ENCODE measurements at regions not wholly inside any gene's neighbourhood (a gene's known extent, or its start where the extent isn't known, plus 50 kb on each side); places are given as distances from the start of the nearest gene placed in this dataset.

DNA sequence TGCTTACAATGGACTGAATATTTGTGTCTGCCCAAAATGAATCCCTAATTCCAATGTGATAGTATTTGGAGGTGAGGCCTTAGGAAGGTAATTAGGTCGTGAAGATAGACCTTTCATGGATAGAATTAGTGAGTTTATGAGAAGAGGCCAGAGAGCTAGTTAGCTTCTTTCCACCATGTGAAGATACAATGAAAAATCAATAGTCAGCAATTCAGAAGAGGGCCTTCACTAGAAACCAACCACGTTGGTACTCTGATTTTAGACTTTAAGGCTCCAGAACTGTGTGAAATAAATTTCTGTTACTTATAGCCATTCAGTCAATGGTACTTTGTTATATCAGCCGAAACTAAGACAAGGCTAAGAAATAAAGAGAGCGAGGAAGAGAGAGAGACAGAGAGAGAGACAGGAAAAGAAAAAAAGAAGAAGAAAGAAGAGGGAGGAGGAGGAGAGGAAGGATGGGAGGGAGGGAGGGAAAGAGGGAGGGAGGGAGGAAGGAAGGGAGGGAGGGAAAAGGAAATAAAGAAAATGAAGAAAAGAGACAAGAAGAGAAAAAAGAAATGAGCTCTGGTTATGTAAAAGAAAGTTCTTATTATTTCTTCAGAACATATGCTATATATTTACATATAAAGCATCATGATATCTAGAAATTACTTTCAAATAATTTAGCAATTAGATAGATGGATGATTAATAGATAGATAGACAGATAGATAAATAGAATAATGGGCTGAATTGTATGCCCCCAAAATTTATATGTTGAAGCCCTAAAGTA, 1725.3 kb downstream of the EFNA5 start:
- Mint-ChIP-seq H3K4me3 (no peak overlapping the region), H3K36me3 (ENCODE audit: low read depth) (no peaks in the 10 kb centered on the region), H3K27me3 (no peaks in the 10 kb centered on the region), H3K27ac (no peak overlapping the region), H3K4me1 (ENCODE audit: low read depth) (no peaks in the 10 kb centered on the region), H3K9me3 (peaks cover 20% of the 10 kb centered on the region)
- intact Hi-C loops (cut with micrococcal nuclease) = no loop called here

GRCh38 chr5:105940181-105940580, 1730.6 kb downstream of the EFNA5 start:
- Mint-ChIP-seq H3K4me1 (ENCODE audit: low read depth) (no peaks in the 10 kb centered on the region), H3K27ac (no peak overlapping the region), H3K9me3 (peaks cover 36% of the 10 kb centered on the region), H3K36me3 (ENCODE audit: low read depth) (no peaks in the 10 kb centered on the region), H3K27me3 (no peaks in the 10 kb centered on the region), H3K4me3 (no peak overlapping the region)
- intact Hi-C loops (cut with micrococcal nuclease) = no loop called here

GRCh38 chr5:105934171-105934570, 1736.6 kb downstream of the EFNA5 start:
- H3K9me3 Mint-ChIP-seq = peaks cover 30% of the 10 kb centered on the region
- no peaks in the 10 kb centered on the region for H3K36me3 Mint-ChIP-seq (ENCODE audit: low read depth)
- no peak overlapping the region for H3K4me3 Mint-ChIP-seq
- no peak overlapping the region for H3K27ac Mint-ChIP-seq
- H3K4me1 Mint-ChIP-seq (ENCODE audit: low read depth) = no peaks in the 10 kb centered on the region
- no peaks in the 10 kb centered on the region for H3K27me3 Mint-ChIP-seq
- intact Hi-C loops (cut with micrococcal nuclease) = no loop called here

DNA sequence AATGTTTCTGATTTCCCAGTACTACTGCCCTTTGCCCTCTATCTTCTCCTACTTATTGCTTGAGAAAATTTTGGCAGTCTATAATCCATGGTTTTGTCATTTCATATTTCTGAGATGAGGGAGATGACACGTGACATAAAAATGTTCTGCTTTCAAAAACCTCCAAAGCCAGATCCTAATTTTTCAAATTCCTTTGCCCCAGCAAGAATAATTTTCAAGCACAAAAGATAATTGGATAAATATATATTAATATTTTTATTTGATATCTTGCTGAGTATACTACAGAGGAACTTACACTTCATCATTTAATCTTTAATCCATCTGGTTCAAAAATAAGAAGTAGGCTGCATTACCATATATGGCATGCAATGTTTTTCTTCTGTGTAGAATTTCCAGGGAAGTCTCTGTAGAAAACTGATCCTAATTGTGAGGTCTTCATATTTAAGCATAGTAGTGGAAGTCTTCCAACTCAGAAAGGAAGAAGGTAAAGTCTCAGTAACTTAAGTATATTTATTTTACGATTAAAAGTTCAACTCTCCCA, 1738.8 kb downstream of the EFNA5 start:
- intact Hi-C loops (cut with micrococcal nuclease) = no loop called here
- Mint-ChIP-seq H3K27me3 (no peaks in the 10 kb centered on the region), H3K36me3 (ENCODE audit: low read depth) (no peaks in the 10 kb centered on the region), H3K9me3 (peaks cover 8% of the 10 kb centered on the region), H3K4me3 (no peak overlapping the region), H3K27ac (no peak overlapping the region), H3K4me1 (ENCODE audit: low read depth) (no peaks in the 10 kb centered on the region)

- H3K4me3 Mint-ChIP-seq = no peak overlapping the region
These were observed 1740.9 kb downstream of the EFNA5 start for GRCh38 chr5:105929858-105930257.

DNA sequence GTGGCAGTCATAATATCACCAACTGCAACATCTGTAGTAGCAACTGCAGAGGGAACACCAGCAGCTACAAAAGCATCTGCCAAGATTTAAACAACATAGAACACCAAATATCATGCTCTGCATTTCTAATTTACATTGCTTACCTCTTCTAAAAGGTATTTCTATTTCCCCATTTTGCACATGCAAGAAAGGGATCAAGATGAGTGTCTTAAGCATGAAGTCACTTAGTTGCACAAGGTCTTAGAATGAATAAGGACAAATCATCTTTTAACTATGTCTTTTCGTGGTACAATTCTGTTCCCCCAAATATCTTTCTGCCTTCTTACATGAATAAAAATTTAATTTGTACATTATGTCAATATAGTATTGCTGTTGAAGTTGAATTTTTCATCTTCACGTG, 1746.4 kb downstream of the EFNA5 start:
- H3K36me3 Mint-ChIP-seq (ENCODE audit: low read depth) = no peaks in the 10 kb centered on the region
- H3K9me3 Mint-ChIP-seq = no peaks in the 10 kb centered on the region
- no peak overlapping the region for H3K4me3 Mint-ChIP-seq
- H3K27me3 Mint-ChIP-seq = no peaks in the 10 kb centered on the region
- H3K4me1 Mint-ChIP-seq (ENCODE audit: low read depth) = no peaks in the 10 kb centered on the region
- intact Hi-C loops (cut with micrococcal nuclease) = no loop called here
- no peak overlapping the region for H3K27ac Mint-ChIP-seq

More at GRCh38 chr5:105929858-105930257, 1740.9 kb downstream of the EFNA5 start:
- Mint-ChIP-seq H3K27me3 (no peaks in the 10 kb centered on the region), H3K4me1 (ENCODE audit: low read depth) (no peaks in the 10 kb centered on the region), H3K27ac (no peak overlapping the region), H3K9me3 (peaks cover 2% of the 10 kb centered on the region), H3K36me3 (ENCODE audit: low read depth) (no peaks in the 10 kb centered on the region)
- intact Hi-C loops (cut with micrococcal nuclease) = no loop called here

- no peaks in the 10 kb centered on the region for H3K4me1 Mint-ChIP-seq (ENCODE audit: low read depth)
- intact Hi-C loops (cut with micrococcal nuclease) = no loop called here
- H3K9me3 Mint-ChIP-seq = no peaks in the 10 kb centered on the region
- H3K27ac Mint-ChIP-seq = no peak overlapping the region
- no peaks in the 10 kb centered on the region for H3K36me3 Mint-ChIP-seq (ENCODE audit: low read depth)
- no peaks in the 10 kb centered on the region for H3K27me3 Mint-ChIP-seq
- no peak overlapping the region for H3K4me3 Mint-ChIP-seq
These were observed 1748.2 kb downstream of the EFNA5 start for GRCh38 chr5:105922574-105922973.

DNA sequence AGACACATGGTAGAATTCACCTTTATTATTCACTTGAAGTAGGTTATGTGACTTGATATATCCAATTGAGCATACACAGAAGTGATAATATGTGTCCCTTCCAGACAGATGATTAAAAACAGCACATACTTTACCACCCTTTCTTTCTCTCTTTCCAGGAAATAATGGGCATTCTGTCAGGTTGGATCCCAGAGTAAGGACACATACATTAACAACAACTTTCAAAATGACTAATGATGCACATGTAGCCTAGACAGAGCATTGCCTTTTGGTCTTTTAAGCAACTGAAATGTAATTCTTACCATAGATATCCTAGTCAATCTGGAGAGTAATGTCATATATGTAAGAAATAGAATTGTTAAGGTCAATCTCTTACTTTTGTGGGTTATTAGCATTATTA, 1748.7 kb downstream of the EFNA5 start:
- Mint-ChIP-seq H3K4me3 (no peak overlapping the region), H3K27ac (no peak overlapping the region), H3K4me1 (ENCODE audit: low read depth) (no peaks in the 10 kb centered on the region), H3K36me3 (ENCODE audit: low read depth) (no peaks in the 10 kb centered on the region), H3K27me3 (no peaks in the 10 kb centered on the region), H3K9me3 (no peaks in the 10 kb centered on the region)
- intact Hi-C loops (cut with micrococcal nuclease) = no loop called here

- intact Hi-C loops (cut with micrococcal nuclease) = no loop called here
- H3K27me3 Mint-ChIP-seq = no peaks in the 10 kb centered on the region
- H3K4me1 Mint-ChIP-seq (ENCODE audit: low read depth) = no peaks in the 10 kb centered on the region
- no peak overlapping the region for H3K4me3 Mint-ChIP-seq
- H3K27ac Mint-ChIP-seq = no peak overlapping the region
- no peaks in the 10 kb centered on the region for H3K36me3 Mint-ChIP-seq (ENCODE audit: low read depth)
- no peaks in the 10 kb centered on the region for H3K9me3 Mint-ChIP-seq
These were observed 1753.5 kb downstream of the EFNA5 start for GRCh38 chr5:105917189-105917588.

GRCh38 chr5:105907016-105907415, 1763.7 kb downstream of the EFNA5 start:
- Mint-ChIP-seq H3K27ac (no peak overlapping the region), H3K36me3 (ENCODE audit: low read depth) (no peaks in the 10 kb centered on the region), H3K27me3 (no peaks in the 10 kb centered on the region), H3K9me3 (no peaks in the 10 kb centered on the region), H3K4me1 (ENCODE audit: low read depth) (no peaks in the 10 kb centered on the region), H3K4me3 (no peak overlapping the region)
- intact Hi-C loops (cut with micrococcal nuclease) = no loop called here

DNA sequence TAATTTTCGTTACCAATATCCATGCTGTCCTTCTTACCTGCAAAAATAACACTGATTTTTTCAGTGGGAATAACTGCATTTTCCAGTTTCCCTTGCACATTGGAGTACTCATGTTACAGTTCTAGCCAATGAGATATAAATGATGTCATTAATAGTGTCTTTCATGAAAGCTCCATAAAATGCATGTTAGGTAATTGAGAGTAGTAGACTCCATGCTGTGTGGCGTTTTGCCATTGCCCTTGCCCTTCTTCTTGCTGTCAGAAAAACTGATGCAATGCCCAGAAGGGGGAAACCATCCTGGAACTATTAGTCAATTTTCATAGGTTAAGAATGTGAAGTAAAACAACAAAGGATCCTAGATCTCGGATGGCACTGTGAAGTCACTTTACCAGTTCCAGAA, 1765.3 kb downstream of the EFNA5 start:
- Mint-ChIP-seq H3K4me1 (ENCODE audit: low read depth) (no peaks in the 10 kb centered on the region), H3K36me3 (ENCODE audit: low read depth) (no peaks in the 10 kb centered on the region), H3K27ac (no peak overlapping the region), H3K9me3 (no peaks in the 10 kb centered on the region), H3K4me3 (no peak overlapping the region), H3K27me3 (no peaks in the 10 kb centered on the region)
- intact Hi-C loops (cut with micrococcal nuclease) = no loop called here

- no peaks in the 10 kb centered on the region for H3K36me3 Mint-ChIP-seq (ENCODE audit: low read depth)
- H3K27ac Mint-ChIP-seq = no peak overlapping the region
- H3K4me3 Mint-ChIP-seq = no peak overlapping the region
- no peaks in the 10 kb centered on the region for H3K27me3 Mint-ChIP-seq
- no peaks in the 10 kb centered on the region for H3K9me3 Mint-ChIP-seq
- no peaks in the 10 kb centered on the region for H3K4me1 Mint-ChIP-seq (ENCODE audit: low read depth)
- intact Hi-C loops (cut with micrococcal nuclease) = no loop called here
These were observed 1767.7 kb downstream of the EFNA5 start for GRCh38 chr5:105903069-105903468.

DNA sequence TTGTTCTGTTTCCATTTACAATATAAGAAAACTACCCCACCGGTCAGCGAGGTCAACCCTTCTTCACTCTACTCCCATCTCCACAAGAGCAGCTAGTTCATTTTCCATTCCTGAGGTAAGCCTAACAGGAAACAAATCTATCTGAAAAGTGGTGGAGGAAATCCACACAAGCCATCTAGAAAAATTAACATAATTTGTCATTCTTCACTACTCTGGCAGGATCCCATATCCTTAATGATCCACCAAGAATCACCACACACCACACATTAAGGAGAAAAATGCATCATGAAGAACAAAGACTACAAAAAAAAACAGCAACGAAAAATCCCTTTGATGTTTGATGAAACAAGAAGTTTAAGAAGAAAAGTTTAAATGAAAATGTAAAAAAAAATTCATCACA, 1771.0 kb downstream of the EFNA5 start:
- H3K27ac Mint-ChIP-seq = no peak overlapping the region
- H3K9me3 Mint-ChIP-seq = no peaks in the 10 kb centered on the region
- no peaks in the 10 kb centered on the region for H3K4me1 Mint-ChIP-seq (ENCODE audit: low read depth)
- H3K36me3 Mint-ChIP-seq (ENCODE audit: low read depth) = no peaks in the 10 kb centered on the region
- no peak overlapping the region for H3K4me3 Mint-ChIP-seq
- intact Hi-C loops (cut with micrococcal nuclease) = no loop called here
- H3K27me3 Mint-ChIP-seq = no peaks in the 10 kb centered on the region

DNA sequence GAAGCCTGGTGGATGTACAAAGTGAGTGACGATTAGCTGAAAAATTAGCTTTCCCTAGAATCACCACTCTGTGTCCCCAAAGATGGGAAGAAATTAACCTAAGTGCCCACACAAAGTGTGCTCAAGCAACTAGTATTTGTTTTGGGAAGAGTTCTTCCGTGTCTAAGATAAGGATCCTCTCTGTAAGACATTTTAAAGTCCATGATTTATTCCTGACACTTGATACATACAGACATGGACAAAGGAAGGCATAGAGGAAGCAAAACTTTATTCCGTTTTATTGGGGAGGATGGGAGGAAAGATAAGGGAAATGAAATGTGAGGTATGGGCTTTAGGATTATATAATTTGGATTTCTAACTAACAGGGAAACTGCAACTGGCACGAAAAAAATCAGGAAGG, 1772.6 kb downstream of the EFNA5 start:
- Mint-ChIP-seq H3K4me3 (no peak overlapping the region), H3K36me3 (ENCODE audit: low read depth) (no peaks in the 10 kb centered on the region), H3K27ac (no peak overlapping the region), H3K27me3 (no peaks in the 10 kb centered on the region), H3K4me1 (ENCODE audit: low read depth) (no peaks in the 10 kb centered on the region), H3K9me3 (no peaks in the 10 kb centered on the region)
- intact Hi-C loops (cut with micrococcal nuclease) = no loop called here

DNA sequence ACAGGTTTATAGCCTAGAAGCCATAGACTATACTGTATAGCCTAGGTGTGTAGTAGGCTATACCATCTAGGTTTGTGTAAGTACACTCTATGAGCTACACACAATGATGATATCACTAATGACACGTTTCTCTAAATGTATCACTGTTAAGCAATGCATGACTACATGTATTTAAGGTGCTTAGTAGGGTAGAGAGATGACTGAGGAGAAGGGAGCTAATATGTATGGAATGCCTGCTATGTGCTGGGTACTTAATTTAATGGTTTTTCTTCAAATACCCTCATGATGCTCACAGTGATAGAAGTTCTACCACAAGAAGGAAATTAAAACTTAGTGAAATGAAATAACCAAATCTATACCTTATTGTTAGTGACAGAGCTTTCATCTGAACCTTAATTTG, 1785.5 kb downstream of the EFNA5 start:
- no peak overlapping the region for H3K4me3 Mint-ChIP-seq
- no peaks in the 10 kb centered on the region for H3K27me3 Mint-ChIP-seq
- no peak overlapping the region for H3K27ac Mint-ChIP-seq
- peaks cover 11% of the 10 kb centered on the region for H3K9me3 Mint-ChIP-seq
- intact Hi-C loops (cut with micrococcal nuclease) = no loop called here
- H3K36me3 Mint-ChIP-seq (ENCODE audit: low read depth) = no peaks in the 10 kb centered on the region
- H3K4me1 Mint-ChIP-seq (ENCODE audit: low read depth) = no peaks in the 10 kb centered on the region
